NCI-H345 treated with DMSO at 0.1 percent for 48 hours (cell line): ENCODE measurements at regions not wholly inside any gene's neighbourhood (a gene's known extent, or its start where the extent isn't known, plus 50 kb on each side); places are given as distances from the start of the nearest gene placed in this dataset.

Experiments
- DNase-seq: peaks from one replicate; lab custom pipeline; 2025; ENCODE audit not compliant: unreplicated experiment; lab: John Stamatoyannopoulos, UW

DNA sequence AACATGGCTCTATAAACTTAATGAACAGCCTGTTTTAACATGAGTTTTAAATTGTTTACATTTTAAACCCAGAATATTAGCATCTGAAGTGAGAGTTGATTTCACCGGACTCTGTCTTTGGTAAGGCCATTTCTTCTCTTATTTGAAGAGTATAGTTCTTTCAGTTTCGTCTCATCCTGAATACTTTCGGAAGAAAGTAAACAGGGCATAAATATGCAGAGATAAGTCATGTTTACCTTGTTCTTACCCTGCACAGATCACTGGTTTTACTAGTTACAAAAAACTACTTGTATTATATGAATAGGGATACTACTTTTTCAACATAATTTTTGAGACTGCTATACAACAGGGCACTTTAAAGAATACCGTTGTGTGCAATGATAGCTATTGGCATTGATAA is 656.3 kb upstream of the ZNF608 start:
- DNase-seq, result no peak

DNA sequence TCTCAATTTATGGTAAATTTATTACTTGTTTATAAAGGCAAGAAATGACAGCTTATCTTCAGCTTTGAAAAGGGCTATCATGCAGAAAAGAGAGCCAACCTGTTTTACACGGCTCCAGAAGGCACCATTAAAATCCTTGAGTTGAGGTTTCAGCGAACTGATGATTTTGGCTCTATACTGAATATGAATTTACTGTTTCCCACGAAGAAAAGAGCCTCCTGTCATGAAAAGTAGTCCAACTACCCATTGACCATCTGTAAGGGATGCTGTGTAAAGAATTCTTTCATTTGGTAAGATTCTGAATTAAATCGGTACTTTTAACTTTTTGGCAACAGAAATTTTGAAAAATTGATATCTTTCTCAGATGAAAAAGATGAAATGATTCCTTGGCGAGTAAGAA is 657.6 kb upstream of the ZNF608 start:
- no peak for DNase-seq

DNA sequence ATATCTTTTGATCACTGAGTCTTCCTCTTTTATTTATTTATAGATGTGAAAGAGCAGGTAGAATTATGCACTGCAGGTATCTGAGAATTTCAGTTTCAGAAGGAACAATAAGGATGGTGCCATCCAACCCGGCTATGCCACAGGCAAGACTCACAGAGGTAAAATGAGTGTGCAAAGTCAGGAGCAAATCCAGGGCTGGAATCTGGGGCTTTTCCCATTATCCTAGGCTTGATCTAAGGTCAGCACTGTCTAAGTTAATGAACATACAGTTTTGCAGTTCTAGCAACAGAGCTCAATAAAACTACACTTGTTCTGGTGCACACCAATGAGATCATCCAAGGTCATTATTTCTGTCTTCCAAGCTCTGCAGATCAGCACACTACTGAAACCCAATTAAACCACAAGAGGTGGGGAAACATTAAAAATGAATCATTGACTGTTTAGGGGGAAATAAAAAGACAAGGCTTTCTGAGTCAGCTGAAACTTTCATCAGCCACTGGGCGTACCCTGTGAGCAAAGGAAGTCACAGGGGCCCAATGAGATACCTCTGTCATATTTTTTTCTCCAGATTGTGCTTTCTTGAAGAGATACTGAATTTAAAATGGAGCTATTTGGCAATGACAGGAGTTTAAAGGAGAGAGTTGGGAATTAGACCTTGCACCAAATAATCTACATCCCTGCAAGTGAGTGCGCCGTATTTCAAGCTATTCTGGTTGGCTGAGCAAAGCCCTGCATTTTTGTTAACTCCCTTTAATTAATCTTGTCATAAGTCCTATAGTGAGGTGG is 662.2 kb upstream of the ZNF608 start:
- no peak for DNase-seq

DNA sequence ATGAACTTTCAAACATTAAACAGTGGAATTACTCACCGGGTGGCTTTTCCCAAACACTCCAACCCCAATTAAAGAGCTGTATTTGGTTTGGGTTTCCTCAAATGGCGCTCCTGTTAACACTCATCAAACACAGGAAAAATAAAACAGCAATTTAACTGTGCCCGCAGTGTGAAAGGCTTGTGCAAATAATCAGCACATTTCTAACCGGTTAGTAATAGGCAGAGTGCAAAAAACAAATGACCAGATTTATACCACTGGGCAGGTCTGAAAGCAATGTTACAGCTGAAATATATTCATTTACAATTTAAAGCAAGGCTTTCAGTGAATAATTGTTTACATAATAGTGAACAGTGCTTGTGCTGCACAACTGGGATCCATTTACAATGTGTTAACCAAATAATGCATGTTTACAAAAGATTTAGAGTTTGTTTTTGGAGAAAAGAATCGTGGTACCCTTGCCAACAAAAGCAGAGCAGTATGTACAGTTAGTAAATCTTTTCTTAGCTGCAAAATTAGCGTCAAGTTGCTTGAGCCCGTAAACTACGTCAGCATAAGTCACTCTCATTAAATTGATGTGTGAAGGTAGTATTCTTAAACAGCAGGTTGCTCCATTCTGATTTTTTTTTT is 662.9 kb upstream of the ZNF608 start:
- peak; percentile 73 for DNase-seq

DNA sequence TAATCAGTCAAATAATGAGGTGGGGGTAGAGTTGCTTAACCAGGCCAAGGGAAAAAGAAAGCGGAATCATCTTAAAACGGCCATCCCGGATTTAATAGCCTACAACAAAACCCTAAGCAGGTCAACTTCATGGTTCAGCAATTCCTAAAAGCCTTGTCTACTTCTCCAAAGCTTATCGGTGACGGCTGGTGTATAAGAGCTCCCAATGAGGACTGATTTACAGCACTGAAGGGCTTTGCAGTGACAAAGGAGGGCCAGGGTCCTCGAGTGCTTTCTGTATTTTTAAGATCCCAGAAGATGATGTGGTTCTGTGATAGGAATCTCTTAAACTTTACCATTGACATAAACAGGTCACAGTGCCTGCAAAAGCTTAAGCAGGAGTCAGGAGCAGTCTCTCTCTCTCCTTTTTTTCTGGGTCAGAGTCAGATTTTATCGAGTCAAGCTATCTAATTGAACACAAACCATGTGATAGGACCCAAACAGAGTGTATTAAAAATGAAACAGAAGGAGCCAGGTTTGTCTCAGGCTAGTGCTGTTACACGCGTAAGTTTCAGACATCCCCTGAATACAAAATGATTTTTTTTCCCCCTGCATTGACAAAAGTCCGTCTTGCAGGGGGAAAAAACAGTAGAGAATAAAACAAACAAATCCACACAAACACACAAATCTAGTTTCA is 663.6 kb upstream of the ZNF608 start:
- DNase-seq, result peak; percentile 73

DNA sequence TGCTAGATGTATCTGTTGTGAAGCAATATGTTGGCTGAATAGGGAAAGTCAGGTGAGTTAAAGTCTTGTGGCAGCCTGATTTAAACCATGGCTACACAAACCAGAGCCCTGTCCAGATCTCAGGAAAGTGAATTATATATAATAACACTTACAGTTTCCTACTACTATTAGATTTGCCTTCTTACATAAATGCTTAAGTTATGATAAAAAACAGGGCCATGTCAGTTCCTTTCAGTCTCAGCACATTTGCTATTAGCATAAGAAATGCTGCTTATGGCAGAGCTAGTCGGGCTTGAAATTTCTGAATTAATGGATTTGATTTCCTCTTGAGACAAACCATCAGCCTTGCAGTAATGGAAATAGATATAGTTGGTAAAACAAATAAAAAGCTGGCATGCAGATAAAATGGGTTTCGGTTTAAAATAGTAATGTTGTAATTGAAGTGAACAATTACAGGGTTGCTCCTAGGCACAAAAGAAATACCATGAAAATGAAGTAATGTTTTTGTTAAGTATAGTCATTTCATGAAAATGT is 664.2 kb upstream of the ZNF608 start:
- DNase-seq, result no peak

DNA sequence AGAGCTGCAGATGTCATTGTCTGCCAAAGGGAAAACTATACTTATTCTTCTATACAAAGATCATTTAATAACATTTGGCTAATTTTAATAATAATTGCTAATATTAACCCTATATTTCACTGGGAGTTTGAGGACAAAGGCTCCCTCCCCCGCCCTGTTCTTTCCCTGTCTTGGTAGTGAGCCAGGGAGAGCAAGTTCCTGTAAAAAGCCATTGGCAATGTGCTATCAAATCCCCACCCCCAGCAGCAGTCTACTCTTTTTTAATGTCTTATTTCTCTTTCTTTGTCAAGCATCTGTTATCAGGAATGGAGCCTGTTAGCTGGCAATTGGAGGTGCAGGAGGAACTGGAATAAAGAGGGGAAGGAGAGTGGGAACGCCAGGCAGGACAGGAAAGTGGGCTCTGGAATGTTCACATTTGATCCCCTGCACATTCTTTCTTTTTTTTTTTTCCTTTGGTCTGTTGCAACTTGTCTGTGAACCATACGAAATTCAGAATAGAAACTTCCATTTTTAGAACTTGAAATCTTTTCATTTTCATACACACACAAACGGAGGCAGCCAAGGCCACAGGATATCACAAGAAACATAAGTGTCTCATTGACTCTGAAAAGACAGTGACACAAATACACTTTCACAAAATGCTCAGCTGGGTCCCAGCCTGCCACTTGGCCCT is 664.8 kb upstream of the ZNF608 start:
- no peak for DNase-seq

DNA sequence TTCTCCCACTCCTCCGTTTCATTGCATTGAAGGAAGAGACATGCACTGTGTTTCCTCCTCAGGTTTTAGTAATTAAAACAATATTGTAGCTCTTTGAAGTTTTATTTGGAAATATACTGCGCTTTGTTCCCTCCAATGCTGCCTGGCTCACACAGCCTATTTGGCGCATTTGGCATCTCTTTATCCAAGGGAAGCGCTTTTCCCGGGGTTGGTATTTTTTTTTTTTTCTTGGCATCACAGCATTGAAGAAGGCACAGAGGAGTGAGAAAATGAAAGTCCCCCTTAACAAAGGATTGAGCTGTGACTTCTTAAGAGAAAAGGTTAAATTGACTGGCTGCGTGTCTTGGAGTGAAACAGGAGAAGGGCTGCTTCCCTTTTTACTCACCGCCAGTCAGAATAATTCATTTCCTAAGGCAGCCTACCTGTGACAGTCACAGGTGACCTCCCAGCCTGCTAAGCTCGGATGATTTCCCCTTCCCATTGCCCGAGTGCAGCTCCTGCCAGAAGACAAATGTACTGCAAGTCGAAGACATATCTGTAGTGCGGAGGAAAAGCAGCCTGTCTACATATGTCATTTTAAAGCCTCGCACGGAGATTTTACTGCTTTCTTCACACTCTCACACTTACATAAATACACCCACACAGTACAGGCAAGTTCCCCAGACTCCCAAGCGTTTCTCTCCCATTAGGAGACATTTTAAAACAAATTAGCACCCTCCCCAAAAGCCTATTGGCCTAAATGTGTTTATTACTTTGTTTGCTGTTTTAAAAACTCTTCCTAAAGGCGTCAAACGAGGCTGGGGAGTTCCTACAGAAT is 665.5 kb upstream of the ZNF608 start:
- DNase-seq, result no peak

DNA sequence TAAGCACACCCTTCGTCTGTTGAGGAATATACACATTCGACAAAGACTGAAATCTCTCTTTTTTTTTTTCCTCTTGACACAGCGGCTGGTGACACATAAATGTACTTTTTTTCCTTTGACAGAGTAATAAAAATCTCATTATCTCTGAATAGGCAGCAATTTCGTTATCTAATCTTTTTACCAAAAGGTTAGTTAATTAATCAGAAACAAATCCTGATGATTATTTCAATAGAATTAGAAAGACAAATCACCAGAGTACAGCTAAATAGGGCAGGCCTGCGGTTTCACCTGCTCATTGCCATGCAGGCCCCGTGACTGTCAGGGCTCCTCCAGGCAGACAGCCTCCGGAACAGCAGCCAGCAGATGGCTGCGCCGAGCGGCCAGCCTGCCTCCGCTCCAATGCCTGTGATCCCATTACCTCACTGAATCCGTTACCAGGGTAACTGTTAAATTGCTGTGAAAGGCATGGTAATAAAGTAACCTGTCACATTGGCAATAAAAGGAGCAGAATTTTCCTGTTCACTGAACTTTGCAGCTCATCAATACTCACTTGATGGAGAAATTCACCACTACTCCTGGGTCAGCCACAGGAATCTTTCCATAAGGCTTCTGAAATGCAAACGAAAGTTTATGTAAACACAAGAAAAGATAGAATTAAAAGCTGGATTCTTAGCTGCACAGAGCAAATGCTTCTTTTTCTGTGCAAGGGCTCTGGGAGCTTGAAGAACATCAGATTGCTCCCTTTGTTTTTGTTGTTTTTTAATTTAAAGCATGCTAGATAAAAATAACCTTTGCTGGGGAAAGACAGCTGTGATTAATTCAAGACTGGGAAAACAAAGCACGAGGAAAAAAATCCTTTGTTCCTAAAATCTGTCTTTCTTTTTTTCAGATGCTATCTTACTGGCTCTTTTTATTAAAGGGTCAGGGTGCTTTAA is 666.4 kb upstream of the ZNF608 start:
- peak; percentile 20 for DNase-seq

DNA sequence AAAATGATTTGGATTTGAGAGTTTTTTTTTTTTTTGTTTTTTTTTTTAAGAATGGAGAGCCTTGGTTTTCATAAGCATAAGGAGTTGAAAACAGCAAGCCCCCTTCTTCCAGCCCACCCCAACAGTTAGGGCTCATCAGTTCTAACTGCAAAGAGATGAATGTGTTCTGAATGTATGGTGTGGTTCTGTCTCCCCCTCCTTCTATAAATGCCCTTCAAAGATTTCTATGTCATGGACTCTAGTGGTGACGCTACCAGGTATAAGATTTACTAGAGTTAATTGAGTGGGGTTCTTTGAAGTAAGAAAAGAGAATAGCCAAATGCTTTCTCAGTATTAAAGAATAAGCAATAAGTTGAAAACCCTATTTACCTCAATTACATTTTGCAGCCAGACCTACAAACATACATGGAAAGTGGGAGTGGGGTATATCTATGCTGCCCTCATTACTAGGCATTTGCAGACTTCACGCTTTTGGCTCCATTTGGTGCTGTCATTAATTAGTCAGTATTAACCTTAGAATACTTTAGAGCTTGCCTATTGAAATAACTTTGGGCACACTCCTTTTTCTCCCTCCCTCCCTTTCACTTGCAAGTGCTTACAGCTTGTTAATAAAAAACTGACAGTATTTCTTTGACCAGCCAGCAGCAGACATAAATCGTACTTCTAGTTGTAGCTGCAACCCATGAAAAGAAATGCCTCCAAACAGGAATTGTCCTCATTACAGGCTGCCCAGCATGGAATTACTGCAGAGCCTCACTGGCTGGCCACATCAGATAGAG is 667.2 kb upstream of the ZNF608 start:
- DNase-seq, result no peak

DNA sequence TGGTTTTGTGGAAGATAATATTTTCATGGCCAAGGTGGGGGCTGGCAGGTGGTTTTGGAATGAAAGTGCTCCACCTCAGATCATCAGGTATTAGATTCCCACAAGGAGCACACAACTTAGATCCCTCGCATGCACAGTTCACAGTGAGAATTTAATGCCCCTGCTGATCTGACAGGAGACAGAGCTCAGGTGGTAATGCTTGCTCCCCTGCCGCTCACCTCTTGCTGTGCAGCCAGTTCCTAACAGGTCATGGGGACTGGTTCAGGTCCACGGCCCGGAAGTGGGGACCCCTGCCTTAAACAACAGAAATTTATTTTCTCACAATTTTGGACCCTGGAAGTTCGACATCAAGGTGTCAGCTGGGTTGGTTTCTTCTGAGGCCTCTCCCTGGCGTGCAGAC is 668.7 kb upstream of the ZNF608 start:
- DNase-seq, result no peak

DNA sequence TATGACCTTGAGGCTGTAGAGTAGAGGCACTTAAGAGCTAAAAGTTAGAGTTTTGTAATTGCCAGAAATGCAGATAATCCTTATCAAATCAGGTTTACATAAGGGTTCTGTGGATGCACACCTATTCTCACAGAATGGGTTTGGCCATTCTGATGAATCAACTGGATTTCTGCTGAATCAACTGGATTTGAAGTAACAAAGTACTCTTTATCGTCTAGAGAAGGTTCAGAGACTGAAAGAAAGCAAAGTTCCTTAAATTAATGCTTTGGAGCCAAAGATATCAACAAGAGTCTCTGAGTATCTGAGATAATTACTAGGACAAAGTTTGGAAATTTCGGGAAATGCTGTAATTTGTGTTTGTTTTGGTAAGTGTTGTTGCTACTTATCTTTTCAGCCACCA is 669.6 kb upstream of the ZNF608 start:
- DNase-seq, result no peak

DNA sequence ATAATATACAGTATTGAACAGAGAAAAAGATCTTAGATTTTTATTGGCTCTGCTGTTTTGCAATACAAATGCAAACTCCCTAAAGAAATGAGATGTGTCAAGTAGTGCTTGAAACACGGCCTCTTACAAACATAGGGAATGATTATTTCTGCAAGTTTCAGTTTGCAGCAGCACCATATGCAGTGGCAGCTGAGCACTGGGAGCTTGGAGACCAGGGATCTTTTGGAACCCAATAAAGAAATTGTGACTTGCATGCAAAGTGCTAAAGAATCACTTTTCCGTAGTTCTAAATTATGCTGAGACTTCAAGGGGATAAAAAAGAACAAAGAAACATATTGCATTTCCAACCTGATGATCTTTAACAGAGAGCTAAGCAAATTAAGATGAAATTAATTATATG is 674.6 kb upstream of the ZNF608 start:
- no peak for DNase-seq

DNA sequence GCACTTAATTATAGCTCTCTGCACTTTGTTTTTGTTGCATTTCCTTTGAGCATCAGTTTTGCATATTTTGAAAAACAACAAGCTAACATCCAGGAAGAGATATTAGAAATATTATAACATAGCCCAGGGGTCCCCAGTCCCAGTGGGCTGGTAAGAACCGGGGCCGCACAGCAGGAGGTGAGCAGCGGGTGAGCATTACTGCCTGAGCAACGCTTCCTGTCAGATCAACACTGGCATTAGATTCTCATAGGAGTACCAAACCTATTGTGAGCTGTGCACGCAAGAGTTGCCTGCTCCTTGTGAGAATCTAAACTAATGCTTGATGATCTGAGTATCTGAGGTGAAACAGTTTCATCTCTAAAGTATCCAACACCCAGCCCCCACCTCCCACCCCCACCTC is 675.9 kb upstream of the ZNF608 start:
- DNase-seq, result no peak

DNA sequence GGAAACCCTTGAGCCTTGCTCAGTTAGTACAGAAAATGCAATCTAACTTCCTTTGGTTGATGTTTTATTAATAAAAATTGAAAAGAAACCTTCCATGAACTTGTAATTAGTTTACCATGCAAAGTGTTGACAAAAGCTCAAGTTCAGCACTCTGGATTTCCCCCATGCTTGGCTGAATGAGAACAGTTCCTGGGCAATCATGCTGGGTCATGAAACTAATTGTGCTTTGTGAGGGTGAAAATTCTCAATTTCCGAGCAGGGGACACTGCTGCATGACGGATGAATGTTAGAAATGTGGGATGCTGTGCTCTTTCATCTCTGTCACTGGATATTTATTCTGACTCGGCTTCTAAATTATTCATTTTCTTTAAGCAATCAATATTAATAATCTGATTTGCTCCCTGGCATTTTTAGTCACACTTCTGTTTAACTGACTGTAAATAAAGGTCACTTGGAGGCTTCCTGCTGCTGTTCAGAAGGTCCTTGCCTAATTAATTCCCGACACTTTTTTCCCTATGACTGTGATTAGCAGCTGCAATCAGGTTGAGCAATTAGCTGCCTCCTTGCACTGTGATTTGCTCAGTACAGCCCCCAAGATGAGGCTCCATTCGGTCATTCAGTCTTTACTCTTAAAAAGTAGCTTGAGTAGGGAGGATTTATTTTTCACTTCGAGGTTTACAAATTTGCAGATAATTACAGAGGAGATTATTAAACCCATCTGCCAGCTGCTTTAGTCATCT is 678.1 kb upstream of the ZNF608 start:
- DNase-seq, result no peak

DNA sequence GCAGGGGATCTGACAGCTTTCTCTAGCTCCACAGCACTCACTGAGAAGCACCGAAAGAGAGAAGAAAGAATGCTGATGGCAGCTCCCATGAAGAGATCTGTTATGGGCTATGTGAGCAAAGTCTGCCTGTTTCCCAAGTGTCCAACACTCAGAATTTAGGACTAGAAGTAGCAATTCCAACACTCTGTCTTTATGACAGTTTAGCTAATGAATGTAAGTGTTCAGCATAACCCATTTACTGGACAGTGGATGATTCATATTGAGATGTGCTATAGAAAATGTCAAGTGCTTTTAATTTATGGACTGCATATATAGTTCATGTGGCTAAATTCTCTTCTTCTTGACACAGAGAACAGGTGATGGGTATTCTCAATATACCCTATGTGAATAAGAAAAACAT is 683.1 kb upstream of the ZNF608 start:
- no peak for DNase-seq

DNA sequence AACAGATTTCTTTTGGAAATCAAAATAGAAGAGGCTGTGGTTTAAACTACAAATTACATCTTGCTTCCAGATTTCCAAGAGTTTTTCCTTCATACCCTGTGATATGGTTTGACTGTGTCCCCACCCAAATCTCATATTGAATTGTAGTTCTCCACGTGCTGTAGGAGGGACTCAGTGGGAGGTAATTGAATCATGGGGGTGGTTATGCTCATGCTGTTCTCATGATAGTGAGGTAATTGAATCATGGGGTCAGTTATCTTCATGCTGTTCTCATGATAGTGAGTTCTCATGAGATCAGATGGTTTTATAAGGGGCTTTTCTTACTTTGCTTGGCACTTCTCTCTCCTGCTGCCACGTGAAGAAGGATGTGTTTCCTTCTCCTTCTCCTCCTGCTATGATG is 687.0 kb upstream of the ZNF608 start:
- no peak for DNase-seq

DNA sequence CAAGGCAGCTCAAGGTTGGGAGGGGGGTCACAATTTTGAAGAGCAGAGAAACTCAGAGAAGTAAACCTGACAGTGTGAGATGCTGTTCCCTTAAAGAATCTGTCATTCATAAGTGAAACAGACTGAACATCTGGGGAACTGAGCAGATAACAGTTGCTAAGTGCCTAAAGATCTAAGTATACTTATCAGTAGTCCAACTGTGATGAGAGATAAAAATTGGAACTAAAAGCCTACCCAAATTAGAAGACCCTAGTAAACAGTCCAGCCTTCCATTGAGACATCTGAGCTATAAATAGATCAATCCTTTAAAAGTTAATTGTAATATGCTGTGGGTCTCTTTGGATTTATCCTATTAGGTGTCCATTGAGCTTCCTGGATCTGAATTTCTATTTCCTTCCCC is 692.8 kb upstream of the ZNF608 start:
- no peak for DNase-seq
